K562 (cell line): ENCODE measurements at regions not wholly inside any gene's neighbourhood (a gene's known extent, or its start where the extent isn't known, plus 50 kb on each side); places are given as distances from the start of the nearest gene placed in this dataset.

ENCODE experiments used
- ATF7 ChIP-seq: fragments of 450-650 bp; IDR thresholded peaks from 2 replicates; pipeline ENCODE4 v1.7.1; 2014; ENCODE audit warnings: mild to moderate bottlenecking, moderate library complexity
- ETV6 ChIP-seq, 3 experiments: fragments of 150-350 bp in 1 of 3; sonication (generic) in 1 of 3; formaldehyde crosslinking in 1 of 3; IDR thresholded peaks; 2 replicates each; pipeline versions ENCODE4 v1.6.1 to v1.8.0; 2014 to 2022; ENCODE audit warnings: borderline replicate concordance in 2 of 3, low read depth in 2 of 3, antibody characterized with exemption in 1 of 3, low read length in 1 of 3, mild to moderate bottlenecking in 1 of 3, missing genetic modification reagents in 1 of 3
- MEF2A ChIP-seq: IDR thresholded peaks from 2 replicates; pipeline ENCODE4 v1.6.1; 2011; ENCODE audit warnings: low read depth, mild to moderate bottlenecking, low read length, moderate library complexity; ENCODE audit not compliant: control insufficient read depth
- NFXL1 ChIP-seq: fragments of 450-650 bp; formaldehyde crosslinking; IDR thresholded peaks from 2 replicates; pipeline ENCODE4 v1.4.0; 2021; ENCODE audit warnings: mild to moderate bottlenecking
- RBM15 ChIP-seq: fragments of 200-400 bp; formaldehyde crosslinking; IDR thresholded peaks from 2 replicates; pipeline ENCODE4 v1.6.1; 2018; ENCODE audit warnings: mild to moderate bottlenecking, low read length, moderate library complexity; ENCODE audit not compliant: insufficient read depth
- TAL1 ChIP-seq: fragments of 450-650 bp; IDR thresholded peaks from 2 replicates; pipeline ENCODE4 v1.6.1; 2016; ENCODE audit warnings: mild to moderate bottlenecking
- ZNF121 ChIP-seq: sonication (generic); formaldehyde crosslinking; conservative IDR thresholded peaks from 2 replicates; pipeline ENCODE4 v1.8.0; 2022; ENCODE audit warnings: missing genetic modification reagents
- ZNF707 ChIP-seq: fragments of 250-450 bp; sonication (Bioruptor Pico); conservative IDR thresholded peaks from 2 replicates; pipeline ENCODE4 v1.8.0; 2022; ENCODE audit warnings: inconsistent platforms, mild to moderate bottlenecking, moderate library complexity
- ZNF766 ChIP-seq: fragments of 200-800 bp; sonication (Bioruptor generic); conservative IDR thresholded peaks from 2 replicates; pipeline ENCODE4 v1.6.1; 2016; ENCODE audit warnings: missing genetic modification characterization, missing compliant biosample characterization
- TF ChIP-seq, protein P1 (sequence below), 2 experiments: fragments of 450-650 bp in 1 of 2; sonication (generic) in 1 of 2; formaldehyde crosslinking in 1 of 2; IDR thresholded peaks; 2 replicates each; pipeline versions ENCODE4 v1.7.1 to v1.9.0; 2016 to 2022; ENCODE audit warnings: inconsistent platforms in 1 of 2, mild to moderate bottlenecking in 1 of 2, missing genetic modification reagents in 1 of 2
- TF ChIP-seq, protein P2 (sequence below): fragments of 450-650 bp; IDR thresholded peaks from 2 replicates; pipeline ENCODE4 v1.7.1; 2018; ENCODE audit warnings: mild to moderate bottlenecking, low read depth; ENCODE audit not compliant: partially characterized antibody

DNA sequence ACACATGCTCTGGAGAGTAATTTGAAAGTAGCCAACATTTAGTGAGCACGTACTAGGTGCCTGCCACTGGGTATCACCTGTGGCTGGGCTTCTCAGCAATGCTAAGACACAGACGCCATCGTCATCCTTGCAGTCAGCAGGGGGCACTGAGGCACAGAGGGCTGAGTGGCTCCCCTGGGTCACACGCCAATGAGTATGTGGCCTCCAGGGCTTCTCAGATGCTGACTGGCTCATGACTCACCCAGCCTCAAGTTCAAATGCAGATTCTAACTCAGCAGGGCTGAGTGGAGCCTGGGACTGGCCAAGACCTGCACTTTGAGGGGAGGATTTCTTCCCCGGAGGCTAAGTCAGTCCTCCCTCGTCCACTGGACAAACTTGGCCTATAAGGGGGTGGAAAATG is 115.1 kb upstream of the CACNA1A start (continued):
- TF ChIP-seq, protein P1, sequence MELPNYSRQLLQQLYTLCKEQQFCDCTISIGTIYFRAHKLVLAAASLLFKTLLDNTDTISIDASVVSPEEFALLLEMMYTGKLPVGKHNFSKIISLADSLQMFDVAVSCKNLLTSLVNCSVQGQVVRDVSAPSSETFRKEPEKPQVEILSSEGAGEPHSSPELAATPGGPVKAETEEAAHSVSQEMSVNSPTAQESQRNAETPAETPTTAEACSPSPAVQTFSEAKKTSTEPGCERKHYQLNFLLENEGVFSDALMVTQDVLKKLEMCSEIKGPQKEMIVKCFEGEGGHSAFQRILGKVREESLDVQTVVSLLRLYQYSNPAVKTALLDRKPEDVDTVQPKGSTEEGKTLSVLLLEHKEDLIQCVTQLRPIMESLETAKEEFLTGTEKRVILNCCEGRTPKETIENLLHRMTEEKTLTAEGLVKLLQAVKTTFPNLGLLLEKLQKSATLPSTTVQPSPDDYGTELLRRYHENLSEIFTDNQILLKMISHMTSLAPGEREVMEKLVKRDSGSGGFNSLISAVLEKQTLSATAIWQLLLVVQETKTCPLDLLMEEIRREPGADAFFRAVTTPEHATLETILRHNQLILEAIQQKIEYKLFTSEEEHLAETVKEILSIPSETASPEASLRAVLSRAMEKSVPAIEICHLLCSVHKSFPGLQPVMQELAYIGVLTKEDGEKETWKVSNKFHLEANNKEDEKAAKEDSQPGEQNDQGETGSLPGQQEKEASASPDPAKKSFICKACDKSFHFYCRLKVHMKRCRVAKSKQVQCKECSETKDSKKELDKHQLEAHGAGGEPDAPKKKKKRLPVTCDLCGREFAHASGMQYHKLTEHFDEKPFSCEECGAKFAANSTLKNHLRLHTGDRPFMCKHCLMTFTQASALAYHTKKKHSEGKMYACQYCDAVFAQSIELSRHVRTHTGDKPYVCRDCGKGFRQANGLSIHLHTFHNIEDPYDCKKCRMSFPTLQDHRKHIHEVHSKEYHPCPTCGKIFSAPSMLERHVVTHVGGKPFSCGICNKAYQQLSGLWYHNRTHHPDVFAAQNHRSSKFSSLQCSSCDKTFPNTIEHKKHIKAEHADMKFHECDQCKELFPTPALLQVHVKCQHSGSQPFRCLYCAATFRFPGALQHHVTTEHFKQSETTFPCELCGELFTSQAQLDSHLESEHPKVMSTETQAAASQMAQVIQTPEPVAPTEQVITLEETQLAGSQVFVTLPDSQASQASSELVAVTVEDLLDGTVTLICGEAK (IDR thresholded peaks at IDR 0.05): no peak
- TF ChIP-seq, protein P1 (CRISPR knock-in tag; IDR thresholded peaks at IDR 0.05): no peak
- no peak for TF ChIP-seq ZNF707 (CRISPR knock-in tag)
- no peak for TF ChIP-seq ZNF766
- TF ChIP-seq TAL1: no peak
- no peak for TF ChIP-seq MEF2A
- TF ChIP-seq, protein P2, sequence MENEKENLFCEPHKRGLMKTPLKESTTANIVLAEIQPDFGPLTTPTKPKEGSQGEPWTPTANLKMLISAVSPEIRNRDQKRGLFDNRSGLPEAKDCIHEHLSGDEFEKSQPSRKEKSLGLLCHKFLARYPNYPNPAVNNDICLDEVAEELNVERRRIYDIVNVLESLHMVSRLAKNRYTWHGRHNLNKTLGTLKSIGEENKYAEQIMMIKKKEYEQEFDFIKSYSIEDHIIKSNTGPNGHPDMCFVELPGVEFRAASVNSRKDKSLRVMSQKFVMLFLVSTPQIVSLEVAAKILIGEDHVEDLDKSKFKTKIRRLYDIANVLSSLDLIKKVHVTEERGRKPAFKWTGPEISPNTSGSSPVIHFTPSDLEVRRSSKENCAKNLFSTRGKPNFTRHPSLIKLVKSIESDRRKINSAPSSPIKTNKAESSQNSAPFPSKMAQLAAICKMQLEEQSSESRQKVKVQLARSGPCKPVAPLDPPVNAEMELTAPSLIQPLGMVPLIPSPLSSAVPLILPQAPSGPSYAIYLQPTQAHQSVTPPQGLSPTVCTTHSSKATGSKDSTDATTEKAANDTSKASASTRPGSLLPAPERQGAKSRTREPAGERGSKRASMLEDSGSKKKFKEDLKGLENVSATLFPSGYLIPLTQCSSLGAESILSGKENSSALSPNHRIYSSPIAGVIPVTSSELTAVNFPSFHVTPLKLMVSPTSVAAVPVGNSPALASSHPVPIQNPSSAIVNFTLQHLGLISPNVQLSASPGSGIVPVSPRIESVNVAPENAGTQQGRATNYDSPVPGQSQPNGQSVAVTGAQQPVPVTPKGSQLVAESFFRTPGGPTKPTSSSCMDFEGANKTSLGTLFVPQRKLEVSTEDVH: no peak
- TF ChIP-seq NFXL1 (CRISPR knock-in tag): no peak
- no peak for TF ChIP-seq RBM15
- TF ChIP-seq ATF7: no peak
- TF ChIP-seq ETV6 (IDR thresholded peaks at IDR 0.05; ENCODE audit: borderline replicate concordance in 1 of 2, low read depth in 2 of 2, low read length in 1 of 2): no peak
- no peak for TF ChIP-seq ETV6 (CRISPR knock-in tag; IDR thresholded peaks at IDR 0.05; ENCODE audit: borderline replicate concordance)
- TF ChIP-seq ZNF121 (CRISPR knock-in tag): no peak
